ENCODE measurements at regions not wholly inside any gene's neighbourhood (a gene's known extent, or its start where the extent isn't known, plus 50 kb on each side); places are given as distances from the start of the nearest gene placed in this dataset.
A peak's percentile ranks its signal among the peaks of the same experiment; 100 is the strongest.
"Not testable (repeated sequence)": the region's sequence is repeated elsewhere in the genome, so short reads cannot be mapped to it uniquely, and the experiment has no call there.

GRCh38 chr13:65697843-65698242 is 1532.3 kb downstream of the PCDH9 start:
- Histone ChIP-seq H3K4me2 (ENCODE audit: low read length) (no peak overlapping the region), H3K4me3 (ENCODE audit: insufficient read depth, low read depth, low read length) (no peak overlapping the region), H3K36me3 (ENCODE audit: insufficient read depth, low read length) (no peaks in the 10 kb centered on the region), H3K27ac (ENCODE audit: low read depth, low read length) (no peak overlapping the region), H3K4me1 (ENCODE audit: insufficient read depth, low read length) (no peaks in the 10 kb centered on the region), H3K9me3 (ENCODE audit: insufficient read depth, low read depth, low read length) (no peaks in the 10 kb centered on the region), H3K27me3 (ENCODE audit: insufficient read depth, low read length) (no peaks in the 10 kb centered on the region), H4K20me1 (ENCODE audit: insufficient read depth, low read length) (no peaks in the 10 kb centered on the region), H3K79me2 (ENCODE audit: insufficient read depth, low read length) (no peaks in the 10 kb centered on the region), H3K9ac (ENCODE audit: low read length) (no peak overlapping the region), H2AFZ (ENCODE audit: low read depth, low read length) (no peak overlapping the region)
- DNase-seq (ENCODE audit: low read depth) (no peak), FAIRE-seq (no peak)
- H3K4me3 Mint-ChIP-seq (ENCODE audit: unreplicated experiment), result no peak overlapping the region
- TF ChIP-seq, protein P1, sequence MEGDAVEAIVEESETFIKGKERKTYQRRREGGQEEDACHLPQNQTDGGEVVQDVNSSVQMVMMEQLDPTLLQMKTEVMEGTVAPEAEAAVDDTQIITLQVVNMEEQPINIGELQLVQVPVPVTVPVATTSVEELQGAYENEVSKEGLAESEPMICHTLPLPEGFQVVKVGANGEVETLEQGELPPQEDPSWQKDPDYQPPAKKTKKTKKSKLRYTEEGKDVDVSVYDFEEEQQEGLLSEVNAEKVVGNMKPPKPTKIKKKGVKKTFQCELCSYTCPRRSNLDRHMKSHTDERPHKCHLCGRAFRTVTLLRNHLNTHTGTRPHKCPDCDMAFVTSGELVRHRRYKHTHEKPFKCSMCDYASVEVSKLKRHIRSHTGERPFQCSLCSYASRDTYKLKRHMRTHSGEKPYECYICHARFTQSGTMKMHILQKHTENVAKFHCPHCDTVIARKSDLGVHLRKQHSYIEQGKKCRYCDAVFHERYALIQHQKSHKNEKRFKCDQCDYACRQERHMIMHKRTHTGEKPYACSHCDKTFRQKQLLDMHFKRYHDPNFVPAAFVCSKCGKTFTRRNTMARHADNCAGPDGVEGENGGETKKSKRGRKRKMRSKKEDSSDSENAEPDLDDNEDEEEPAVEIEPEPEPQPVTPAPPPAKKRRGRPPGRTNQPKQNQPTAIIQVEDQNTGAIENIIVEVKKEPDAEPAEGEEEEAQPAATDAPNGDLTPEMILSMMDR (IDR thresholded peaks at IDR 0.05; ENCODE audit: insufficient read depth, low read depth, low read length), result no peak
- no peak for TF ChIP-seq EZH2 (IDR thresholded peaks at IDR 0.05; ENCODE audit: insufficient read depth, low read length)
- H3K9me3 Mint-ChIP-seq (ENCODE audit: unreplicated experiment), result no peaks in the 10 kb centered on the region
- no peaks in the 10 kb centered on the region for H3K27me3 Mint-ChIP-seq (ENCODE audit: low read depth, unreplicated experiment)
- no peaks in the 10 kb centered on the region for H3K4me1 Mint-ChIP-seq (ENCODE audit: low read depth, unreplicated experiment)
- no peak overlapping the region for H3K27ac Mint-ChIP-seq (ENCODE audit: unreplicated experiment)
- no peaks in the 10 kb centered on the region for H3K36me3 Mint-ChIP-seq (ENCODE audit: low read depth, unreplicated experiment)

- H3K36me3 Mint-ChIP-seq (ENCODE audit: low read depth, unreplicated experiment), result no peaks in the 10 kb centered on the region
- Histone ChIP-seq H3K79me2 (ENCODE audit: insufficient read depth, low read length) (no peaks in the 10 kb centered on the region), H3K9ac (ENCODE audit: low read length) (no peak overlapping the region), H3K27ac (ENCODE audit: low read depth, low read length) (no peak overlapping the region), H3K4me1 (ENCODE audit: insufficient read depth, low read length) (no peaks in the 10 kb centered on the region), H2AFZ (ENCODE audit: low read depth, low read length) (no peak overlapping the region), H4K20me1 (ENCODE audit: insufficient read depth, low read length) (no peaks in the 10 kb centered on the region), H3K27me3 (ENCODE audit: insufficient read depth, low read length) (no peaks in the 10 kb centered on the region), H3K36me3 (ENCODE audit: insufficient read depth, low read length) (no peaks in the 10 kb centered on the region), H3K9me3 (ENCODE audit: insufficient read depth, low read depth, low read length) (no peaks in the 10 kb centered on the region), H3K4me2 (ENCODE audit: low read length) (no peak overlapping the region), H3K4me3 (ENCODE audit: insufficient read depth, low read depth, low read length) (no peak overlapping the region)
- no peaks in the 10 kb centered on the region for H3K4me1 Mint-ChIP-seq (ENCODE audit: low read depth, unreplicated experiment)
- no peaks in the 10 kb centered on the region for H3K9me3 Mint-ChIP-seq (ENCODE audit: unreplicated experiment)
- DNase-seq (ENCODE audit: low read depth), result peak; percentile 65
- TF ChIP-seq EZH2 (IDR thresholded peaks at IDR 0.05; ENCODE audit: insufficient read depth, low read length), result no peak
- TF ChIP-seq, protein P1 (IDR thresholded peaks at IDR 0.05; ENCODE audit: insufficient read depth, low read depth, low read length), result no peak
- H3K27me3 Mint-ChIP-seq (ENCODE audit: low read depth, unreplicated experiment), result no peaks in the 10 kb centered on the region
- no peak overlapping the region for H3K27ac Mint-ChIP-seq (ENCODE audit: unreplicated experiment)
- no peak for FAIRE-seq
- H3K4me3 Mint-ChIP-seq (ENCODE audit: unreplicated experiment), result no peak overlapping the region
Observed at GRCh38 chr13:65679240-65679639, 1550.9 kb downstream of the PCDH9 start.

GRCh38 chr13:65677906-65678305 is 1552.2 kb downstream of the PCDH9 start:
- H3K36me3 ChIP-seq (ENCODE audit: insufficient read depth, low read length), result no peaks in the 10 kb centered on the region
- no peak overlapping the region for H3K4me3 ChIP-seq (ENCODE audit: insufficient read depth, low read depth, low read length)
- H3K9me3 Mint-ChIP-seq (ENCODE audit: unreplicated experiment), result peaks cover 2% of the 10 kb centered on the region
- TF ChIP-seq EZH2 (IDR thresholded peaks at IDR 0.05; ENCODE audit: insufficient read depth, low read length), result no peak
- TF ChIP-seq, protein P1 (IDR thresholded peaks at IDR 0.05; ENCODE audit: insufficient read depth, low read depth, low read length), result no peak
- no peak overlapping the region for H2AFZ ChIP-seq (ENCODE audit: low read depth, low read length)
- H3K27me3 ChIP-seq (ENCODE audit: insufficient read depth, low read length), result no peaks in the 10 kb centered on the region
- peak overlapping the region; percentile 6 for H3K27ac Mint-ChIP-seq (ENCODE audit: unreplicated experiment)
- no peaks in the 10 kb centered on the region for H3K9me3 ChIP-seq (ENCODE audit: insufficient read depth, low read depth, low read length)
- H3K9ac ChIP-seq (ENCODE audit: low read length), result no peak overlapping the region
- no peaks in the 10 kb centered on the region for H4K20me1 ChIP-seq (ENCODE audit: insufficient read depth, low read length)
- FAIRE-seq (no peak), DNase-seq (ENCODE audit: low read depth) (peak; percentile 33)
- no peak overlapping the region for H3K4me3 Mint-ChIP-seq (ENCODE audit: unreplicated experiment)
- no peaks in the 10 kb centered on the region for H3K36me3 Mint-ChIP-seq (ENCODE audit: low read depth, unreplicated experiment)
- H3K79me2 ChIP-seq (ENCODE audit: insufficient read depth, low read length), result no peaks in the 10 kb centered on the region
- H3K4me2 ChIP-seq (ENCODE audit: low read length), result no peak overlapping the region
- no peak overlapping the region for H3K27ac ChIP-seq (ENCODE audit: low read depth, low read length)
- no peaks in the 10 kb centered on the region for H3K27me3 Mint-ChIP-seq (ENCODE audit: low read depth, unreplicated experiment)
- H3K4me1 ChIP-seq (ENCODE audit: insufficient read depth, low read length), result no peaks in the 10 kb centered on the region
- H3K4me1 Mint-ChIP-seq (ENCODE audit: low read depth, unreplicated experiment), result no peaks in the 10 kb centered on the region

GRCh38 chr13:65675383-65675782 is 1554.8 kb downstream of the PCDH9 start:
- not testable (repeated sequence) for H3K9me3 ChIP-seq (ENCODE audit: insufficient read depth, low read depth, low read length); H3K36me3 ChIP-seq (ENCODE audit: insufficient read depth, low read length); H3K27me3 ChIP-seq (ENCODE audit: insufficient read depth, low read length); H3K9ac ChIP-seq (ENCODE audit: low read length); H3K27ac Mint-ChIP-seq (ENCODE audit: unreplicated experiment); DNase-seq (ENCODE audit: low read depth); H3K4me3 Mint-ChIP-seq (ENCODE audit: unreplicated experiment); FAIRE-seq; H3K4me1 ChIP-seq (ENCODE audit: insufficient read depth, low read length); H3K36me3 Mint-ChIP-seq (ENCODE audit: low read depth, unreplicated experiment); H3K79me2 ChIP-seq (ENCODE audit: insufficient read depth, low read length); H3K4me1 Mint-ChIP-seq (ENCODE audit: low read depth, unreplicated experiment); H4K20me1 ChIP-seq (ENCODE audit: insufficient read depth, low read length); H3K27me3 Mint-ChIP-seq (ENCODE audit: low read depth, unreplicated experiment); H3K4me2 ChIP-seq (ENCODE audit: low read length); H3K27ac ChIP-seq (ENCODE audit: low read depth, low read length); H2AFZ ChIP-seq (ENCODE audit: low read depth, low read length); H3K4me3 ChIP-seq (ENCODE audit: insufficient read depth, low read depth, low read length); H3K9me3 Mint-ChIP-seq (ENCODE audit: unreplicated experiment)

Data from astrocyte (in vitro differentiated cells and primary cell).